T-cell (primary cell): ENCODE measurements at regions not wholly inside any gene's neighbourhood (a gene's known extent, or its start where the extent isn't known, plus 50 kb on each side); places are given as distances from the start of the nearest gene placed in this dataset.

Source experiments
- ATAC-seq, 4 experiments: fragments of 200-7000 bp in 3 of 4; fragments of 150-1000 bp in 1 of 4; cut with Tn5 transposase; replicated peaks in 1 of 4; 1 replicate in 3 of 4; 2 replicates in 1 of 4; pipeline ENCODE4 v1.10.0; 2021; ENCODE audit warnings: moderate library complexity in 3 of 4, mild to moderate bottlenecking in 2 of 4, moderate number of reproducible peaks in 1 of 4
- CTCF ChIA-PET, 2 donors: fragments of 300-600 bp; sonication (Branson Sonifier 250); formaldehyde crosslinking; loops; one replicate each; lab custom pipeline; 2022; ENCODE audit warnings: antibody characterized with exemption in 2 of 2; lab: Charles Lee
- POLR2A ChIA-PET, 2 donors: fragments of 300-600 bp; sonication (Branson Sonifier 250); formaldehyde crosslinking; loops; one replicate each; lab custom pipeline; 2022; ENCODE audit warnings: antibody characterized with exemption in 2 of 2; lab: Charles Lee
- DNase-seq, 35 experiments: peaks; one replicate each; pipeline versions ENCODE4 v3.0.0 to v3.0.0-alpha.2; 2013 to 2023
- H3K27ac ChIP-seq: one replicate; pipeline ENCODE4 v1.5.1; 2013; ENCODE audit warnings: low read length
- H3K27me3 ChIP-seq, 2 experiments: replicated peaks in 1 of 2; 1 replicate in 1 of 2; 2 replicates in 1 of 2; pipeline versions ENCODE4 v1.6.1 to v1.7.0; 2013; ENCODE audit warnings: low read length in 1 of 2, mixed read lengths in 1 of 2; ENCODE audit not compliant: control insufficient read depth in 2 of 2, insufficient read depth in 2 of 2; ENCODE audit errors: extremely low read depth in 1 of 2
- H3K36me3 ChIP-seq, 2 donors: 1 replicate in 1 of 2; 2 replicates in 1 of 2; pipeline versions ENCODE4 v1.6.1 to v1.7.0; 2013; ENCODE audit warnings: low read length in 1 of 2; ENCODE audit not compliant: control insufficient read depth in 2 of 2, insufficient read depth in 1 of 2; ENCODE audit errors: extremely low read depth in 1 of 2
- H3K4me1 ChIP-seq, 2 experiments: 1 replicate in 1 of 2; 2 replicates in 1 of 2; pipeline versions ENCODE4 v1.6.1 to v1.7.0; 2013; ENCODE audit warnings: low read length in 2 of 2, mixed read lengths in 1 of 2; ENCODE audit not compliant: insufficient read depth in 2 of 2, control insufficient read depth in 1 of 2; ENCODE audit errors: extremely low read depth in 1 of 2
- H3K4me3 ChIP-seq, 2 donors: 1 replicate in 1 of 2; 2 replicates in 1 of 2; pipeline versions ENCODE4 v1.5.1 to v1.7.0; 2013; ENCODE audit warnings: mild to moderate bottlenecking in 2 of 2, low read length in 1 of 2, moderate library complexity in 1 of 2; ENCODE audit not compliant: control insufficient read depth in 1 of 2; ENCODE audit errors: extremely low read depth in 1 of 2
- H3K9me3 ChIP-seq: 2 replicates; pipeline ENCODE4 v1.7.0; 2013
- H3K27ac Mint-ChIP-seq, 2 donors: one replicate each; pipeline ENCODE4 v1.8.0; 2020 to 2021; ENCODE audit warnings: mild to moderate bottlenecking in 2 of 2, mixed read lengths in 2 of 2
- H3K27me3 Mint-ChIP-seq, 2 donors: one replicate each; pipeline ENCODE4 v1.8.0; 2021 to 2022; ENCODE audit warnings: mixed read lengths in 2 of 2
- H3K36me3 Mint-ChIP-seq: one replicate; pipeline ENCODE4 v1.8.0; 2021; ENCODE audit warnings: mixed read lengths
- H3K4me1 Mint-ChIP-seq, 3 donors: one replicate each; pipeline ENCODE4 v1.8.0; 2020 to 2022; ENCODE audit warnings: mixed read lengths in 3 of 3, mild to moderate bottlenecking in 1 of 3
- H3K4me3 Mint-ChIP-seq, 3 donors: one replicate each; pipeline ENCODE4 v1.8.0; 2020 to 2022; ENCODE audit warnings: mild to moderate bottlenecking in 3 of 3, mixed read lengths in 3 of 3, moderate library complexity in 3 of 3
- H3K9me3 Mint-ChIP-seq, 3 donors: one replicate each; pipeline ENCODE4 v1.8.0; 2020 to 2022; ENCODE audit warnings: mixed read lengths in 3 of 3
- WGBS: methylation state at CpG from one replicate; pipeline ENCODE4 v1.1.5; 2013; ENCODE audit warnings: missing lambda C conversion rate; ENCODE audit not compliant: insufficient coverage; 5-methylcytosine and 5-hydroxymethylcytosine counted together

- Mint-ChIP-seq H3K4me1 (peaks cover 0 to 7% (median 5%) of the 10 kb centered on the region in 3 donors), H3K9me3 (no peaks in the 10 kb centered on the region), H3K4me3 (no peak overlapping the region), H3K27me3 (peaks cover 44 to 60% of the 10 kb centered on the region in 2 donors), H3K27ac (no peak overlapping the region), H3K36me3 (peaks cover 5% of the 10 kb centered on the region)
- WGBS, result 27% methylated on average over 1 of the region's 3 CpGs
- CTCF ChIA-PET, result no interaction called here
- Histone ChIP-seq H3K27me3 (peaks cover 0 to 45% of the 10 kb centered on the region in 2 experiments), H3K9me3 (no peaks in the 10 kb centered on the region), H3K4me1 (peaks cover 0 to 11% of the 10 kb centered on the region in 2 experiments), H3K4me3 (no peak overlapping the region), H3K27ac (no peak overlapping the region), H3K36me3 (no peaks in the 10 kb centered on the region)
- no peak for ATAC-seq
- POLR2A ChIA-PET, result no interaction called here
- DNase-seq, result no peak
Observed at GRCh38 chr1:201645956-201646355, 107.0 kb downstream of the NAV1 start.

DNA sequence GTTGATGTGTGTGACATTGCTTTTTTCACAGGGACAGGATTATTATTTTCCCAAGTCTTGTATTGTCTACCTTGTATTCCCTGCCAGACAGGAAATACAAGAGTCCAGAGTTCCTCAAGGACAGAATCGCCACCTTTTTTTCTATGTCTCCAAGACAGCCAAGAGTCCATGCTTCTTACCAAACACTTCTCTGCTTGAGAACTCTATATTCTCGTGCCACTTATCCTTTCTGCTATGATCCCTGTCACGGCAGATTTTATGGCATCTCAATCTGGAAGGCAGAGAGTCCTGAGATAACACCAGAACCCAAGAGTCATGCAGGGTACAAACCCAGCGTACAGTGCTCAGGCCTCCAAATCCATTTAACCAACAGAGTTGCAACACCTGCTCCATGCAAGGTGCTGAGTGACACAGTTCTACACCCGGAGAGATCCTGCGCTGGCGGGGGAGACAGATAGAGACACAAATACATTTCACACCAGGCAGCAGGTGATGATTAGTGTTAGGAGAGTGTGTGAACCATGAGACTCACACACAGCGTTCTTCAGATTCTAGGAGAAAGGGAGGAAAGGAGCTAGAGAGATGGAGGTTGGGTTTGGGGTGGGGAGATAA is 107.6 kb downstream of the NAV1 start:
- ATAC-seq (no peak), DNase-seq (no peak)
- Mint-ChIP-seq H3K4me1 (peaks cover 0 to 7% (median 5%) of the 10 kb centered on the region in 3 donors), H3K4me3 (no peak overlapping the region), H3K36me3 (peaks cover 5% of the 10 kb centered on the region), H3K27me3 (peaks cover 50 to 62% of the 10 kb centered on the region in 2 donors), H3K27ac (no peak overlapping the region), H3K9me3 (no peaks in the 10 kb centered on the region)
- ChIA-PET POLR2A (no interaction called here), CTCF (no interaction called here)
- H3K27me3 ChIP-seq, result peaks cover 0 to 49% of the 10 kb centered on the region in 2 experiments
- H3K4me3 ChIP-seq, result no peak overlapping the region
- H3K4me1 ChIP-seq, result peaks cover 0 to 11% of the 10 kb centered on the region in 2 experiments
- H3K27ac ChIP-seq, result no peak overlapping the region
- no peaks in the 10 kb centered on the region for H3K36me3 ChIP-seq
- WGBS, result 100% methylated on average over 1 of the region's 8 CpGs
- no peaks in the 10 kb centered on the region for H3K9me3 ChIP-seq

DNA sequence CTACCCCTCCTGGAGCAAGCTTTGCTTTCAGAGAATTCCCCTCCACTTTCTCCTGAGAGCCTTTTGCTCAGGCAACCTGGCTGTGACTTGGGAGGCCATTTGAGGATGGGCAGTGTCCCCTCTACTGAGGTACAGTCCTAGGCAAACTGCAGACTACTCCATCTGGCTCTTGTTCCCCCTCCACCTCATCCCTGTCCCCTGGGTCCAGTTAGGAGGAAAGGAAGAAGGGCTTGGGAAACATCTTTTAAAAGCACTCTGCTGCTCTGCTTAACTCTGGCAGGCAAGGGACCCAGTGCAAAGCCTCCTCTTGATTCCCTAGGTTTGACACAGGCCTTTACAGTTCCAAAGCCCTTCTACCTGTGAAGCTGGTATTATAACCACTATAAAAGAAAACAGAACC is 108.2 kb downstream of the NAV1 start:
- ChIA-PET POLR2A (no interaction called here), CTCF (no interaction called here)
- DNase-seq (no peak), ATAC-seq (no peak)
- Mint-ChIP-seq H3K4me1 (peaks cover 0 to 7% (median 5%) of the 10 kb centered on the region in 3 donors), H3K36me3 (peaks cover 5% of the 10 kb centered on the region), H3K27ac (no peak overlapping the region), H3K27me3 (peaks cover 54 to 62% of the 10 kb centered on the region in 2 donors), H3K9me3 (no peaks in the 10 kb centered on the region), H3K4me3 (peak overlapping the region in 1 of 3 donors; percentile 44)
- H3K27ac ChIP-seq, result no peak overlapping the region
- H3K4me3 ChIP-seq, result no peak overlapping the region
- no peaks in the 10 kb centered on the region for H3K36me3 ChIP-seq
- H3K27me3 ChIP-seq, result peaks cover 0 to 49% of the 10 kb centered on the region in 2 experiments
- peaks cover 0 to 11% of the 10 kb centered on the region in 2 experiments for H3K4me1 ChIP-seq
- H3K9me3 ChIP-seq, result no peaks in the 10 kb centered on the region

GRCh38 chr1:201647722-201648065 is 108.8 kb downstream of the NAV1 start:
- Mint-ChIP-seq H3K27ac (no peak overlapping the region), H3K36me3 (peaks cover 5% of the 10 kb centered on the region), H3K4me1 (peaks cover 0 to 7% (median 5%) of the 10 kb centered on the region in 3 donors), H3K4me3 (peak overlapping the region in 1 of 3 donors; percentile 44), H3K9me3 (no peaks in the 10 kb centered on the region), H3K27me3 (peaks cover 54 to 57% of the 10 kb centered on the region in 2 donors)
- ATAC-seq (no peak), DNase-seq (no peak)
- Histone ChIP-seq H3K4me1 (peaks cover 0 to 11% of the 10 kb centered on the region in 2 experiments), H3K36me3 (no peaks in the 10 kb centered on the region), H3K27me3 (peaks cover 0 to 49% of the 10 kb centered on the region in 2 experiments), H3K27ac (no peak overlapping the region), H3K9me3 (no peaks in the 10 kb centered on the region), H3K4me3 (no peak overlapping the region)
- 59% methylated on average over 10 of the region's 17 CpGs for WGBS
- ChIA-PET CTCF (interaction anchor here in 1 of 2 donors (0.7 kb wide), 1 partner anchor 89 kb away, joined by 5 read pairs; no protein-coding TSS in a partner anchor), POLR2A (no interaction called here)

DNA sequence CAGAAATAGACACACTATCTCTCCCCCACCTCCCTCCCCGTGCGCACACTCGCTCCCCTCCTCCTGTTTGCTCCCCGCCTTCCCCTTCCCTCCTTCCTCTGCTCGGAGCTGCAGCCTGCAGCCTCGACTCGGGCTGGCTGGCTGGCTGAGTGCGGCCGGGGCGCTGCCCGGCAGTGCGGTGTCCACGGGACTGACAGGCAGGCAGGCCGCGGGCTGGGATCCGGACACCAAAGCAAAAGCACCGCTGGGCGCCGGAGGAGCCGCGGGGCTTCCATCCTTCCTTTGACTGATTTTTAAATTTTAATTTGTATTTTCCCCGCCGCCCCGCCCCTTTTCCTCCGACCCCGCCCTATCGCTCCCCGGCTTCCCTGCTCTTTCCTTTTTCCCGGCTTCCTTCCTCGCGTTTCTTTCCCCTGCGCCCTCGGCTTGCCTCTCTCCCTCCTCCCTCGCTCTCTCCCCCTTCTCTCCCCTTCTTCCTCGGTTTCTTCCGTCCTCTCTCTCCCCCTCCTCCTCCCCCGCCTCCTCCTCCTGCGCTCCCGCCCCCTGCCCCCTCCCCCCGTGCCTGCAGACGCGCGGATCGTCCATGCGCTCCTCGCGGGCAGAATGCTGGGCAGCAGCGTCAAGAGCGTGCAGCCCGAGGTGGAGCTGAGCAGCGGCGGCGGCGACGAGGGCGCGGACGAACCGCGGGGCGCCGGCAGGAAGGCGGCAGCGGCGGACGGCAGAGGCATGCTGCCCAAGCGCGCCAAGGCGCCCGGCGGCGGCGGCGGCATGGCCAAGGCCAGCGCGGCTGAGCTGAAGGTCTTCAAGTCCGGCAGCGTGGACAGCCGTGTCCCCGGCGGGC is 109.4 kb downstream of the NAV1 start:
- Histone ChIP-seq H3K4me3 (no peak overlapping the region), H3K27me3 (peaks cover 0 to 49% of the 10 kb centered on the region in 2 experiments), H3K4me1 (peaks cover 0 to 11% of the 10 kb centered on the region in 2 experiments), H3K36me3 (no peaks in the 10 kb centered on the region), H3K9me3 (no peaks in the 10 kb centered on the region), H3K27ac (no peak overlapping the region)
- Mint-ChIP-seq H3K27me3 (peaks cover 51 to 54% of the 10 kb centered on the region in 2 donors), H3K4me1 (peaks cover 0 to 7% (median 5%) of the 10 kb centered on the region in 3 donors), H3K4me3 (peak overlapping the region in 1 of 3 donors; percentile 44), H3K27ac (no peak overlapping the region), H3K9me3 (no peaks in the 10 kb centered on the region), H3K36me3 (peaks cover 5% of the 10 kb centered on the region)
- DNase-seq, result no peak
- 4% methylated on average over 67 of the region's 81 CpGs for WGBS
- CTCF ChIA-PET, result interaction anchor here in 1 of 2 donors (0.7 kb wide), 1 partner anchor 89 kb away, joined by 5 read pairs; no protein-coding TSS in a partner anchor
- peak in 1 of 4 experiments; percentile 54 for ATAC-seq
- POLR2A ChIA-PET, result no interaction called here

DNA sequence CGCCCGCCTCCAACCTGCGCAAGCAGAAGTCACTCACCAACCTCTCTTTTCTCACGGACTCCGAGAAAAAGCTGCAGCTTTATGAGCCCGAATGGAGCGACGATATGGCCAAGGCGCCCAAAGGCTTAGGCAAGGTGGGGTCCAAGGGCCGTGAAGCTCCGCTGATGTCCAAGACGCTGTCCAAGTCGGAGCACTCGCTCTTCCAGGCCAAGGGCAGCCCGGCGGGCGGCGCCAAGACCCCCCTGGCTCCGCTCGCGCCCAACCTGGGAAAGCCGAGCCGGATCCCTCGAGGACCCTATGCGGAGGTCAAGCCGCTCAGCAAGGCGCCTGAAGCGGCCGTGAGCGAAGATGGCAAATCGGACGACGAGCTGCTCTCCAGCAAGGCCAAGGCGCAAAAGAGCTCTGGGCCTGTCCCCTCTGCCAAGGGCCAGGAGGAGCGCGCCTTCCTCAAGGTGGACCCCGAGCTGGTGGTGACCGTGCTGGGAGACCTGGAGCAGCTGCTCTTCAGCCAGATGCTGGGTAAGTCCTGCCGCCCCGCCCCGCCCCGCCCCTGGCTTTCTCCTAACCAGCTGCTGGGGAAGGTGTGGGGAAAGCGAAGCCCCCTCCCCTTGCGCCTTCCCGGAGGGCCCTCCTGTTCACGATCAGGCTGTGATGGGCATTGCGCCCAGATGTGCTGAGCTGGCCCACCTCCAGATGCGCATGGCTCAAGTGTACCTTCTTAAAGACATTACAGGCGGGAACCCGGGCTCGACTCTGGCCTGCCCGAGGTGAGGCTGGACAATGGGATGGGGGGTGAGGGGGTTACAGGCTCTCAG is 110.2 kb downstream of the NAV1 start:
- H3K27me3 Mint-ChIP-seq, result peaks cover 44 to 52% of the 10 kb centered on the region in 2 donors
- ChIA-PET POLR2A (no interaction called here), CTCF (no interaction called here)
- no peaks in the 10 kb centered on the region for H3K9me3 Mint-ChIP-seq
- 70% methylated on average over 49 of the region's 52 CpGs for WGBS
- no peak overlapping the region for H3K27ac Mint-ChIP-seq
- H3K9me3 ChIP-seq, result no peaks in the 10 kb centered on the region
- peak overlapping the region in 1 of 3 donors; percentile 36 for H3K4me3 Mint-ChIP-seq
- H3K4me1 ChIP-seq, result peaks cover 0 to 11% of the 10 kb centered on the region in 2 experiments
- DNase-seq (no peak), ATAC-seq (no peak)
- no peaks in the 10 kb centered on the region for H3K36me3 ChIP-seq
- peaks cover 0 to 45% of the 10 kb centered on the region in 2 experiments for H3K27me3 ChIP-seq
- H3K4me1 Mint-ChIP-seq, result peaks cover 0 to 7% (median 5%) of the 10 kb centered on the region in 3 donors
- no peak overlapping the region for H3K4me3 ChIP-seq
- H3K36me3 Mint-ChIP-seq, result peaks cover under 1% of the 10 kb centered on the region
- no peak overlapping the region for H3K27ac ChIP-seq
